Esophagus muscularis mucosa (tissue), 4 donors: ENCODE measurements at regions not wholly inside any gene's neighbourhood (a gene's known extent, or its start where the extent isn't known, plus 50 kb on each side); places are given as distances from the start of the nearest gene placed in this dataset.

ENCODE experiments used
- DNase-seq: peaks from one replicate; pipeline ENCODE4 v3.0.0-alpha.2; 2017; ENCODE audit errors: extremely low spot score
- H3K27ac ChIP-seq, 4 donors: fragments of 200-600 bp; sonication (generic); replicated peaks in 1 of 4; 1 replicate in 3 of 4; 2 replicates in 1 of 4; pipeline ENCODE4 v1.5.1; 2016 to 2019; ENCODE audit warnings: mild to moderate bottlenecking in 1 of 4
- H3K27me3 ChIP-seq, 4 donors: fragments of 200-600 bp; sonication (generic); one replicate each; pipeline versions ENCODE4 v1.5.1 to v1.6.0; 2016 to 2019
- H3K36me3 ChIP-seq, 4 donors: fragments of 200-600 bp; sonication (generic); one replicate each; pipeline ENCODE4 v1.5.1; 2016 to 2019
- H3K4me1 ChIP-seq, 4 donors: fragments of 200-600 bp; sonication (generic); one replicate each; pipeline ENCODE4 v1.5.1; 2016 to 2019
- H3K4me3 ChIP-seq, 4 donors: fragments of 200-600 bp; sonication (generic); 1 replicate in 2 of 4; 2 replicates in 2 of 4; pipeline ENCODE4 v1.5.1; 2016 to 2019; ENCODE audit warnings: mild to moderate bottlenecking in 4 of 4, moderate library complexity in 1 of 4
- H3K9me3 ChIP-seq, 4 donors: fragments of 200-600 bp; sonication (generic); 1 replicate in 3 of 4; 2 replicates in 1 of 4; pipeline ENCODE4 v1.5.1; 2016 to 2019
- EP300 ChIP-seq: sonication (generic); formaldehyde crosslinking; IDR thresholded peaks from one replicate; pipeline ENCODE4 v1.6.1; 2017; ENCODE audit warnings: antibody characterized with exemption
- POLR2A ChIP-seq: fragments of 450-650 bp; IDR thresholded peaks from one replicate; pipeline ENCODE4 v1.6.1; 2017; ENCODE audit warnings: antibody characterized with exemption, moderate library complexity, mild to moderate bottlenecking, low read depth
- POLR2AphosphoS5 ChIP-seq, 2 donors: sonication (generic); formaldehyde crosslinking; IDR thresholded peaks; one replicate each; pipeline ENCODE4 v1.6.1; 2017; ENCODE audit warnings: antibody characterized with exemption in 2 of 2
- WGBS: methylation state at CpG from one replicate; pipeline ENCODE4 v1.1.5; 2018; 5-methylcytosine and 5-hydroxymethylcytosine counted together
- intact Hi-C: fragments of 100-400 bp; cut with DNase I; formaldehyde crosslinking; loops from one replicate; pipeline ENCODE4 v1.15.1; 2023
- TF ChIP-seq, protein P1 (sequence below), 3 experiments: fragments of 200-600 bp in 2 of 3; fragments of 450-650 bp in 1 of 3; sonication (generic) in 2 of 3; IDR thresholded peaks; one replicate each; pipeline ENCODE4 v1.5.1; 2017 to 2019; ENCODE audit warnings: antibody characterized with exemption in 3 of 3, mild to moderate bottlenecking in 2 of 3, moderate library complexity in 1 of 3

DNA sequence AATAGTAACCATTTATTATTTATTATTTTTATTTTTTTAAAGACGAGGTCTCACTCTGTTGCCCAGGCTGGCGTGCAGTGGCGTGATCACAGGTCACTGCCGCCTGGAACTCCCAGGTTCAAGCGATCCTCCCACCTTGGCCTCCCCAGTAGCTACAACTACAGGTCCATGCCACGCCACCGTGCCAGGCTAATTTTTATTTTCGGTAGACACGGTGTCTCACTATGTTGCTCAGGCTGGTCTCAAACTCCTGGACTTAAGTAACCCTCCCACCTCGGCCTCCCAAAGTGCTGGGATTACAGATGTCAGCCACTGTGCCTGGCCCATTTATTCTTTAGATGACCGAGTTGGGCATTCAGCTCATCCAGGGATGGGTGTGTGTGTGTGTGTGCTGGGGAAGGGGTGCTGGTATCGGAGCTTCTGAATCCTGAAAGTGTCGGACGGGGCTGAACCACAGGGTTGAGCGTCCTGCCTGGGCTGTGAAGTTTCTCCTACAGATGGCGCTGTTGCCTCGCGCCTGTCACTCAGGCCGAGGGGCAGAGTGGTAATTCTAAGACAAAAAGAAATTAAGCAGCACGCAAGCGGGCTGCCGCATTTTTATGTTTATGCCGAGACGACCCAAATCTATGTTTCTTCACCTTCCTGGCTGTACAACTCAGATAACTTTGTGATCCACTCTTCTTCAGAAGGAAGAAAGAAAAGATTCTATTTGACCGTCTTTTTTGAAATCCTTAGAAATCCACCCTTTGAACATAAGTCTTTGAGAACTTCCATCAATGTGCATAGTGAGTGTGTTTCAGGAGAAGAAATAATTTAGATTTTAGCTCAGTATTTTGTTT is 252.8 kb downstream of the CDH26 start:
- H3K27ac ChIP-seq = no peak overlapping the region
- DNase-seq = peak; percentile 92
- H3K27me3 ChIP-seq = peaks cover 0 to 5% (median 0%) of the 10 kb centered on the region in 4 donors
- TF ChIP-seq EP300 (no peak), POLR2AphosphoS5 (IDR thresholded peaks at IDR 0.05) (no peak), POLR2A (no peak)
- TF ChIP-seq, protein P1, sequence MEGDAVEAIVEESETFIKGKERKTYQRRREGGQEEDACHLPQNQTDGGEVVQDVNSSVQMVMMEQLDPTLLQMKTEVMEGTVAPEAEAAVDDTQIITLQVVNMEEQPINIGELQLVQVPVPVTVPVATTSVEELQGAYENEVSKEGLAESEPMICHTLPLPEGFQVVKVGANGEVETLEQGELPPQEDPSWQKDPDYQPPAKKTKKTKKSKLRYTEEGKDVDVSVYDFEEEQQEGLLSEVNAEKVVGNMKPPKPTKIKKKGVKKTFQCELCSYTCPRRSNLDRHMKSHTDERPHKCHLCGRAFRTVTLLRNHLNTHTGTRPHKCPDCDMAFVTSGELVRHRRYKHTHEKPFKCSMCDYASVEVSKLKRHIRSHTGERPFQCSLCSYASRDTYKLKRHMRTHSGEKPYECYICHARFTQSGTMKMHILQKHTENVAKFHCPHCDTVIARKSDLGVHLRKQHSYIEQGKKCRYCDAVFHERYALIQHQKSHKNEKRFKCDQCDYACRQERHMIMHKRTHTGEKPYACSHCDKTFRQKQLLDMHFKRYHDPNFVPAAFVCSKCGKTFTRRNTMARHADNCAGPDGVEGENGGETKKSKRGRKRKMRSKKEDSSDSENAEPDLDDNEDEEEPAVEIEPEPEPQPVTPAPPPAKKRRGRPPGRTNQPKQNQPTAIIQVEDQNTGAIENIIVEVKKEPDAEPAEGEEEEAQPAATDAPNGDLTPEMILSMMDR (IDR thresholded peaks at IDR 0.05) = peak; percentile 71 to 95 (median 86)
- H3K4me1 ChIP-seq = peaks cover 0 to 6% (median 3%) of the 10 kb centered on the region in 4 donors
- no peaks in the 10 kb centered on the region for H3K36me3 ChIP-seq
- WGBS = 43% methylated on average over 21 of the region's 25 CpGs
- H3K9me3 ChIP-seq = no peaks in the 10 kb centered on the region
- intact Hi-C loops = loop anchor here (5.0 to 10.0 kb wide), 3 partner anchors 911 to 1684 kb away; no protein-coding TSS in a partner anchor
- H3K4me3 ChIP-seq = no peak overlapping the region

DNA sequence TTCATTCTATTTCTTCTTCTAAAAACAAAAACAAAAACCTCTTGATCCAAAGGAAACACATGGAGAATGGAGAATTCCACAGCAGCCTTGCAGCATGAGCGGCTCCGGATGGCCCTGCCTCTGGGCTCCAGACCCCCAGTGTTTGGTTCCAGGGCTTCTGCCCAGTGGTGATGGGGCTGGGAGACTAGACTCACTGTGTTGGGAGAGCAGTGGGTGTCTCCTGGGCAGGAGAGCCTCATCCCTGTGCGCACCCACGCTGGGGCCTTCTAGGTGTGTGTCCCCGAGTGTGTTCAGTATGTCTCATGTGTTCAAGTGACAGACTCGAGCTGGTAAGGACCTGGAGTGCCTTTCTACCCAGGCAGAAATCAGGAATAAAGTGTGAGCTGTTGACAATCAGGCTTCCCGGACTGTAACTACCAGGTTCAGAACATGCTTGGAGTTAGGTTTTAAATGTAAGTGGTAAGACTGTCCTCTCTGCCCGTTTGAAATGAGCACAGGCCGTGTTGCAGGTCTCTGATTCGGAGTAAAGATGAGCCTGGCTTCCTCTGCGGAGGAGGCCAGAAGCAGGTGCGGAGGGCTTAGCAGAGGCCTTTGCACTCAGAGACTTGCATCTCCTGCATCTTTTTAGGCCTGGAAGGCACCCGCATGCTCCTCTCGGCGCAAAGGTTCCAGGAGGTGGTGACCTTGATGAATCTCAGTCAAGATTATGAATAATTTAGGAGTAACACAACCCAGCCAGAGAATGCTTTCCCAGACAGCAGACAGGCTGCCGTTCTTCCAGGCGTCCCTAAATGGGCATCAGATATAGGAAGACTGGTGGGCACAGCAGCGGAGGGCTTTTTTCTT is 253.6 kb downstream of the CDH26 start:
- DNase-seq = peak; percentile 84
- Histone ChIP-seq H3K27me3 (no peaks in the 10 kb centered on the region), H3K4me3 (no peak overlapping the region), H3K9me3 (no peaks in the 10 kb centered on the region), H3K27ac (no peak overlapping the region), H3K4me1 (peaks cover 0 to 6% (median 3%) of the 10 kb centered on the region in 4 donors), H3K36me3 (no peaks in the 10 kb centered on the region)
- intact Hi-C loops = loop anchor here (5.0 to 10.0 kb wide), 3 partner anchors 910 to 1683 kb away; no protein-coding TSS in a partner anchor
- TF ChIP-seq EP300 (no peak), POLR2A (no peak), POLR2AphosphoS5 (IDR thresholded peaks at IDR 0.05) (no peak)
- TF ChIP-seq, protein P1 (IDR thresholded peaks at IDR 0.05) = no peak
- 89% methylated on average over 13 of the region's 18 CpGs for WGBS

DNA sequence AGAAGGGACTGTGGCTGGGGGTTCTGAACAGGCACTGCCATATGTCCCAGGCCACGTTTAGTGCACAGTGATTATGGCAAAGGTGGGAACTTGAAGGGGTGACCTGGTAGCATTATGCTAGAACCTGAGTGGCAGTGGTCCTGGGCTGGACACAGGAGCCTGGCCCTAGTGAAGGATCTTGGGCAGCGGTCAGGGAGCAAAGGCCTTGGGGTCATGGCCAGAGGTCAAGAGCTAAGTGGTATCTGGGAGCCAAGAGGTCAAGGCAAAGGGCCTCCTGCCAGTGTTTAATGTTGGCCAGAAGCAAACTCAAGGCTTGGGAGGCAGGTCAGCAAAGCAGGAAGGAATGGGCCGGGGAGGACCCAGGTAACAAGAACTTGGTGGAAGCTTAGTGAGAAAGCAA is 254.5 kb downstream of the CDH26 start:
- TF ChIP-seq POLR2A = no peak
- TF ChIP-seq, protein P1 (IDR thresholded peaks at IDR 0.05) = no peak
- TF ChIP-seq EP300 = no peak
- no peak for TF ChIP-seq POLR2AphosphoS5 (IDR thresholded peaks at IDR 0.05)

DNA sequence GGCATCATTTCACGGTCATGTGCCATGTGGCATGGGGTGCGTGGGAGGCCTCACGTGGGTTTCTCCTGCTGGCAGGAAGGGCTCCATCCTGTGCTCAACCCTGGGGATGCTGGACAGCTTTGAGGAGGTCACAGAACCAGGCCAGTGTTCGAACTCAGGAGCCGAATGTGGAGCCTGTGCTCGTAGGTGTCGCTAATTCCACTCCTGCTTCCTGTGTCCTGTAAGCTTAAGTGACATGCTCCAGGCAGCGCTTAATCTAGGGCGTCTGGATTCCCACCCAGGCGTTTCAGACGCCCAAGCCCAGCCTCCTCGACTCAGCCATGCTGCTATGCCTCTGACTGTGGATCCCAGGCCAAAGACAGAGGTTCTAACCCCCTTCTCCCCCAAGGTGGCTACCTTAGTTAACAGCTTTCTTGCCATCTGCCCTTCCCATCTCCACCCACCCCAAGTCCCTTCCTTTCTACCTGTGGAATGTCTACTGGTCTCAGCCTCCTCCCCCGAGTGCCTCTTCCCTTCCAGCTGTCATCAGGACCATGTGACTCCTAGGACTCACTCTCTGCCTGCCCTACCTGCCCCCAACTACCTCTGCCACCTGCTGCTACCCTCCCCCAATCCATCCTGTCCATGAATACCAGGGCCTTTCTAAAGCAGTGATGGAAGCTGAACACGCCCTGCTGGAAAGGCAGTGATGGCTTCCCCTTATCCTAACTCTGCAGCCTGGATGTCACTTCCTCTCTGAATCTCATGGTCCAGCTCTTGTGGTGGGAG is 255.1 kb downstream of the CDH26 start:
- H3K4me3 ChIP-seq = no peak overlapping the region
- no peak overlapping the region for H3K27ac ChIP-seq
- H3K9me3 ChIP-seq = no peaks in the 10 kb centered on the region
- 87% methylated on average over 10 of the region's 14 CpGs for WGBS
- TF ChIP-seq EP300 (no peak), POLR2AphosphoS5 (IDR thresholded peaks at IDR 0.05) (no peak), POLR2A (no peak)
- intact Hi-C loops = loop anchor here (5.0 to 10.0 kb wide), 3 partner anchors 909 to 1681 kb away; no protein-coding TSS in a partner anchor
- peaks cover 0 to 6% (median 3%) of the 10 kb centered on the region in 4 donors for H3K4me1 ChIP-seq
- DNase-seq = peak; percentile 81
- H3K27me3 ChIP-seq = no peaks in the 10 kb centered on the region
- H3K36me3 ChIP-seq = no peaks in the 10 kb centered on the region

More for the DNA sequence above, 254.5 kb downstream of the CDH26 start:
- peak; percentile 70 for DNase-seq
- H3K27me3 ChIP-seq = no peaks in the 10 kb centered on the region
- H3K36me3 ChIP-seq = no peaks in the 10 kb centered on the region
- H3K4me1 ChIP-seq = peaks cover 0 to 6% (median 3%) of the 10 kb centered on the region in 4 donors
- no peak overlapping the region for H3K27ac ChIP-seq
- H3K4me3 ChIP-seq = no peak overlapping the region
- WGBS = 90% methylated on average over 3 of the region's 3 CpGs
- intact Hi-C loops = loop anchor here (5.0 to 10.0 kb wide), 3 partner anchors 910 to 1682 kb away; no protein-coding TSS in a partner anchor
- no peaks in the 10 kb centered on the region for H3K9me3 ChIP-seq
